IPS-11a (cell line): ENCODE measurements at regions not wholly inside any gene's neighbourhood (a gene's known extent, or its start where the extent isn't known, plus 50 kb on each side); places are given as distances from the start of the nearest gene placed in this dataset.

Experiments
- H3K4me3 ChIP-seq: one replicate; pipeline ENCODE4 v1.5.1; 2013; ENCODE audit warnings: low read depth, low read length, control low read depth

- H3K4me3 ChIP-seq = no peak overlapping the region
Measured at GRCh38 chr18:70450426-70451253, 161.8 kb downstream of the SOCS6 start.

- no peak overlapping the region for H3K4me3 ChIP-seq
Measured at GRCh38 chr18:70448588-70448987, 159.7 kb downstream of the SOCS6 start.

- no peak overlapping the region for H3K4me3 ChIP-seq
Measured at GRCh38 chr18:70446063-70446462, 157.2 kb downstream of the SOCS6 start.

- no peak overlapping the region for H3K4me3 ChIP-seq
Measured at GRCh38 chr18:70442933-70443332, 154.1 kb downstream of the SOCS6 start.

- H3K4me3 ChIP-seq = no peak overlapping the region
Measured at GRCh38 chr18:70432804-70433400, 144.1 kb downstream of the SOCS6 start.

GRCh38 chr18:70431203-70431624, 142.4 kb downstream of the SOCS6 start:
- no peak overlapping the region for H3K4me3 ChIP-seq

GRCh38 chr18:70430501-70431173, 141.8 kb downstream of the SOCS6 start:
- H3K4me3 ChIP-seq = no peak overlapping the region

GRCh38 chr18:70429847-70430500, 141.1 kb downstream of the SOCS6 start:
- no peak overlapping the region for H3K4me3 ChIP-seq

GRCh38 chr18:70428439-70428838, 139.6 kb downstream of the SOCS6 start:
- no peak overlapping the region for H3K4me3 ChIP-seq

GRCh38 chr18:70426818-70427217, 138.0 kb downstream of the SOCS6 start:
- no peak overlapping the region for H3K4me3 ChIP-seq

GRCh38 chr18:70425236-70425635, 136.4 kb downstream of the SOCS6 start:
- H3K4me3 ChIP-seq = no peak overlapping the region

GRCh38 chr18:70423988-70424387, 135.1 kb downstream of the SOCS6 start:
- H3K4me3 ChIP-seq = no peak overlapping the region

GRCh38 chr18:70423120-70423519, 134.3 kb downstream of the SOCS6 start:
- no peak overlapping the region for H3K4me3 ChIP-seq

- H3K4me3 ChIP-seq = no peak overlapping the region
Measured at GRCh38 chr18:70422391-70422965, 133.6 kb downstream of the SOCS6 start.

- H3K4me3 ChIP-seq = no peak overlapping the region
Measured at GRCh38 chr18:70421471-70422390, 132.9 kb downstream of the SOCS6 start.

GRCh38 chr18:70420146-70420898, 131.5 kb downstream of the SOCS6 start:
- H3K4me3 ChIP-seq = no peak overlapping the region

GRCh38 chr18:70419526-70419925, 130.7 kb downstream of the SOCS6 start:
- H3K4me3 ChIP-seq = no peak overlapping the region

GRCh38 chr18:70418546-70419311, 129.9 kb downstream of the SOCS6 start:
- no peak overlapping the region for H3K4me3 ChIP-seq

- H3K4me3 ChIP-seq = no peak overlapping the region
Measured at GRCh38 chr18:70417847-70418246, 129.0 kb downstream of the SOCS6 start.
